ENCODE measurements at regions not wholly inside any gene's neighbourhood (a gene's known extent, or its start where the extent isn't known, plus 50 kb on each side); places are given as distances from the start of the nearest gene placed in this dataset.

GRCh38 chr18:38612904-38613303, 1047.3 kb upstream of the CELF4 start:
- no peak overlapping the region for H4K91ac ChIP-seq (replicated peaks; ENCODE audit: insufficient read length, low read length)
- no peak for TF ChIP-seq KDM4A (IDR thresholded peaks at IDR 0.05; ENCODE audit: low read depth, low read length, severe bottlenecking)
- no peak for TF ChIP-seq NRF1 (IDR thresholded peaks at IDR 0.05; ENCODE audit: low read depth, low read length)
- TF ChIP-seq USF2 (IDR thresholded peaks at IDR 0.05; ENCODE audit: low read length), result no peak
- no peak for TF ChIP-seq ATF2 (IDR thresholded peaks at IDR 0.05; ENCODE audit: low read length)
- no peak overlapping the region for H3K23ac ChIP-seq (ENCODE audit: insufficient read length)
- H4K5ac ChIP-seq (ENCODE audit: insufficient read length, low read depth, low read length), result no peak overlapping the region
- H3K4me3 ChIP-seq (ENCODE audit: extremely low read depth in 1 of 4, insufficient read depth in 2 of 4, low read depth in 3 of 4, low read length in 4 of 4), result no peak overlapping the region
- no peak overlapping the region for H3K27ac ChIP-seq (ENCODE audit: low read depth, low read length)
- DNase-seq (ENCODE audit: low read depth in 1 of 2, low spot score in 2 of 2) (no peak), FAIRE-seq (no peak)
- H3K27me3 ChIP-seq (replicated peaks in 1 of 4; ENCODE audit: control insufficient read depth in 3 of 4, extremely low read depth in 1 of 4, insufficient read depth in 3 of 4, low read length in 3 of 4), result no peaks in the 10 kb centered on the region
- no peak overlapping the region for H2AK5ac ChIP-seq (ENCODE audit: low read depth, low read length)
- H2BK15ac ChIP-seq (ENCODE audit: low read length), result no peak overlapping the region
- H2BK12ac ChIP-seq (ENCODE audit: low read depth, low read length), result no peak overlapping the region
- no peak overlapping the region; a peak in 1 of 7 replicates for H3K9ac ChIP-seq (replicated peaks in 1 of 4; ENCODE audit: extremely low read depth in 1 of 4, low read depth in 3 of 4, low read length in 3 of 4)
- no peak overlapping the region for H2BK20ac ChIP-seq (ENCODE audit: low read length)
- 96% methylated on average over 2 of the region's 2 CpGs; no CpG with 5 or more reads in 1 of the 2 experiments for WGBS, 2 experiments (ENCODE audit: extremely low coverage in 1 of 2, insufficient coverage in 1 of 2, insufficient read length in 1 of 2, insufficient replicate concordance in 2 of 2, low coverage in 1 of 2, low lambda C conversion rate in 2 of 2, missing lambda C conversion rate in 1 of 2)
- no peaks in the 10 kb centered on the region for H3K79me1 ChIP-seq (ENCODE audit: low read depth, low read length)
- no peak overlapping the region for H3K4me2 ChIP-seq (ENCODE audit: insufficient read depth in 1 of 2, low read depth in 2 of 2, low read length in 2 of 2)
- H4K8ac ChIP-seq (ENCODE audit: extremely low read depth, insufficient read depth, low read length), result no peak overlapping the region
- H3K56ac ChIP-seq (replicated peaks; ENCODE audit: insufficient read length, low read depth, low read length), result no peak overlapping the region
- H3K79me2 ChIP-seq (ENCODE audit: control insufficient read depth in 1 of 2, insufficient read depth in 2 of 2, low read length in 2 of 2), result no peaks in the 10 kb centered on the region
- POLR2A ChIA-PET (ENCODE audit: partially characterized antibody), result no interaction called here
- no peak overlapping the region for H3K4ac ChIP-seq (replicated peaks; ENCODE audit: insufficient read length, low read depth, low read length)
- H3K4me1 ChIP-seq (replicated peaks in 1 of 4; ENCODE audit: control insufficient read depth in 3 of 4, insufficient read depth in 4 of 4, low read length in 3 of 4), result no peaks in the 10 kb centered on the region
- no peak overlapping the region for H3K18ac ChIP-seq (ENCODE audit: extremely low read depth, low read length)
- H3K36me3 ChIP-seq (ENCODE audit: control insufficient read depth in 2 of 4, insufficient read depth in 4 of 4, low read length in 3 of 4), result no peaks in the 10 kb centered on the region
- H2BK5ac ChIP-seq (ENCODE audit: low read depth, low read length), result no peak overlapping the region
- no peaks in the 10 kb centered on the region for H4K20me1 ChIP-seq (replicated peaks in 1 of 2; ENCODE audit: control insufficient read depth in 1 of 2, insufficient read depth in 2 of 2, low read length in 2 of 2)
- CTCF ChIA-PET (ENCODE audit: partially characterized antibody), result no interaction called here
- H2BK120ac ChIP-seq (replicated peaks; ENCODE audit: low read depth, low read length), result no peak overlapping the region
- no peak overlapping the region for H2AFZ ChIP-seq (ENCODE audit: low read length)
- no peaks in the 10 kb centered on the region for H3K23me2 ChIP-seq (ENCODE audit: low read depth, low read length)
- no peak overlapping the region for H3K14ac ChIP-seq (ENCODE audit: insufficient read length)
- H3K9me3 ChIP-seq (ENCODE audit: insufficient read depth in 2 of 2, low read depth in 1 of 2, low read length in 1 of 2), result no peaks in the 10 kb centered on the region

Data from H1 (cell line).